Testis (tissue), 2 donors: ENCODE measurements at regions not wholly inside any gene's neighbourhood (a gene's known extent, or its start where the extent isn't known, plus 50 kb on each side); places are given as distances from the start of the nearest gene placed in this dataset.

Experiments
- DNase-seq: peaks from one replicate; pipeline ENCODE4 v3.0.0-alpha.2; 2019
- H3K27ac ChIP-seq, 2 donors: fragments of 200-600 bp; sonication (generic); one replicate each; pipeline ENCODE4 v1.5.1; 2019
- H3K27me3 ChIP-seq: fragments of 200-600 bp; sonication (generic); one replicate; pipeline ENCODE4 v1.5.1; 2019
- H3K36me3 ChIP-seq: fragments of 200-600 bp; sonication (generic); one replicate; pipeline ENCODE4 v1.5.1; 2017; ENCODE audit warnings: low read depth; ENCODE audit errors: missing control alignments
- H3K4me1 ChIP-seq: fragments of 200-600 bp; sonication (generic); one replicate; pipeline ENCODE4 v1.5.1; 2019
- H3K4me3 ChIP-seq, 2 donors: fragments of 200-600 bp; sonication (generic); one replicate each; pipeline ENCODE4 v1.5.1; 2017 to 2019
- H3K9me3 ChIP-seq: fragments of 200-600 bp; sonication (generic); one replicate; pipeline ENCODE4 v1.5.1; 2017
- POLR2A ChIP-seq: fragments of 450-650 bp; IDR thresholded peaks from one replicate; pipeline ENCODE4 v1.6.1; 2017; ENCODE audit warnings: antibody characterized with exemption, mild to moderate bottlenecking, moderate library complexity
- WGBS, 2 donors: methylation state at CpG; one replicate each; pipeline ENCODE4 v1.1.5; 2018; 5-methylcytosine and 5-hydroxymethylcytosine counted together
- intact Hi-C: fragments of 100-400 bp; cut with DNase I; formaldehyde crosslinking; loops from one replicate; pipeline ENCODE4 v1.15.1; 2023; ENCODE audit warnings: low total_unique reads
- TF ChIP-seq, protein P1 (sequence below), 3 experiments: fragments of 450-650 bp in 2 of 3; fragments of 200-600 bp in 1 of 3; sonication (generic) in 1 of 3; IDR thresholded peaks; one replicate each; pipeline ENCODE4 v1.5.1; 2016 to 2019; ENCODE audit warnings: antibody characterized with exemption in 3 of 3, mild to moderate bottlenecking in 2 of 3, moderate library complexity in 1 of 3

DNA sequence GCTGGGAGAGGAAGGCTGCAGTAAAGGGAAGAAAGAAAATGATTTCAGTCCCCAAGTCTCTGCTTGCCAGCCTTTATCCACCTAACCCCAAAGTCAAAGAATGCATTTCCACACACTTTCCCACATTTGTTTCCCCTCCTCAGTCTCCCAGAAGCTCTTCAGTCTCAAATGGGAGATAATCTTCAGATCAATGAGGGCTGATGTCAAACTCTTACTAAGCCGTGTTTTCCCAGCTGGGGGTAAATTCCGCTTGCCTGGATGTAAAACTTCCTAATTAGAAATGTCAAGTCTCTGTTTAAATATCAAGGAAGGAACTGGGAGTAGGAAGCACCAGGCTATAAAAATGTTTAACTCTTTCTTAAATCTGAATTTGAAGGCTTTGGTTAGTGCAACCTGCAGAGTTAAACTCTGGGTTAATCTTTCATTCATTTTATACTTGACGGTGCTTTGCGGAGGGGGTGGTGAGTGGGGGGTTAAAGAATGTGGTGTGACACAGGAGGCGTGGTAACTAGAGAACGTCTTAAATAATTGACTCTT lies 601.4 kb upstream of the ACTRT1 start:
- Histone ChIP-seq H3K9me3 (no peaks in the 10 kb centered on the region), H3K4me1 (no peaks in the 10 kb centered on the region), H3K27ac (no peak overlapping the region), H3K4me3 (no peak overlapping the region), H3K36me3 (no peaks in the 10 kb centered on the region), H3K27me3 (no peaks in the 10 kb centered on the region)
- WGBS, 2 donors = 43 to 47% methylated on average over 6 of the region's 6 CpGs
- TF ChIP-seq, protein P1, sequence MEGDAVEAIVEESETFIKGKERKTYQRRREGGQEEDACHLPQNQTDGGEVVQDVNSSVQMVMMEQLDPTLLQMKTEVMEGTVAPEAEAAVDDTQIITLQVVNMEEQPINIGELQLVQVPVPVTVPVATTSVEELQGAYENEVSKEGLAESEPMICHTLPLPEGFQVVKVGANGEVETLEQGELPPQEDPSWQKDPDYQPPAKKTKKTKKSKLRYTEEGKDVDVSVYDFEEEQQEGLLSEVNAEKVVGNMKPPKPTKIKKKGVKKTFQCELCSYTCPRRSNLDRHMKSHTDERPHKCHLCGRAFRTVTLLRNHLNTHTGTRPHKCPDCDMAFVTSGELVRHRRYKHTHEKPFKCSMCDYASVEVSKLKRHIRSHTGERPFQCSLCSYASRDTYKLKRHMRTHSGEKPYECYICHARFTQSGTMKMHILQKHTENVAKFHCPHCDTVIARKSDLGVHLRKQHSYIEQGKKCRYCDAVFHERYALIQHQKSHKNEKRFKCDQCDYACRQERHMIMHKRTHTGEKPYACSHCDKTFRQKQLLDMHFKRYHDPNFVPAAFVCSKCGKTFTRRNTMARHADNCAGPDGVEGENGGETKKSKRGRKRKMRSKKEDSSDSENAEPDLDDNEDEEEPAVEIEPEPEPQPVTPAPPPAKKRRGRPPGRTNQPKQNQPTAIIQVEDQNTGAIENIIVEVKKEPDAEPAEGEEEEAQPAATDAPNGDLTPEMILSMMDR (IDR thresholded peaks at IDR 0.05) = no peak
- TF ChIP-seq POLR2A = no peak
- no peak for DNase-seq
- intact Hi-C loops = no loop called here

DNA sequence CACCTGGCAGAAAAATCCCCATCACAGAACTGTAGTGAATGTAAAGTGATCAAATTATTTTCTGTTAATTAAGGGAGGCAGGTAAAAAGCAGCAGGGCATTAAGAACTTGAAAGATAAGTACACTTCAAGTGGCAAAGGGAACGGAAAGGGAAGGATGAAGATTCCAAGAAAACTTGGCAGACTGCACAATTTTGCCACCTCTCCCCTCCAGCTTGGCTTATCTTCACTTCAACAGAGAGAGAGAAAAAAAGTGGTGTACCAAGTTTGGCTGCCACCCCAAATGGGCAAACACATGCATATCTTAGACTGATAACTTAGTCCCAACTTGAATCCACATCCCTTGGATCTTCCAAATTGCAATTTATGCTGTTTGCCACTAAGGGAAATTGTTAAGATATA lies 598.1 kb upstream of the ACTRT1 start:
- no peak for DNase-seq
- Histone ChIP-seq H3K27ac (no peak overlapping the region), H3K4me1 (no peaks in the 10 kb centered on the region), H3K9me3 (no peaks in the 10 kb centered on the region), H3K36me3 (no peaks in the 10 kb centered on the region), H3K27me3 (no peaks in the 10 kb centered on the region), H3K4me3 (no peak overlapping the region)
- TF ChIP-seq, protein P1 (IDR thresholded peaks at IDR 0.05) = no peak
- 43 to 69% methylated on average over 1 of the region's 1 CpG for WGBS, 2 donors
- intact Hi-C loops = no loop called here

DNA sequence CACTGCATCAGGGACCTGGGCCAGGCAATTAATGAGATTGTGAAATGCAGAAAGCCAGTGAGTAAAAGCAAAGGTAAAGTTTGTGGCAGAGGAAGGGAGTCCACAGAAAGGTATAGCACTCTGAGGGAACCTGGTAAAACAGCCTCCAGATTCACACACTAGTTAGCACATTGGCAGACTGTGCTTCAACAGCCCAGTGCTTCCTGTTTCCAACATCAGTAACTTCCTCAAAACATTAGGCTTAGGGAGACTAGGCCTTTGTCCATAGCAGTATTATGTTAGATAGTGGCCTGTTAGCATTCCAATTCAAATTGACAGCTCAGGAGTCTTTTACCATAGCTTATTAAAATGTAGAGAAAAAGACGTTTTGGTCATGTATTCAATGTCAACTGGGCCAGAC lies 582.6 kb upstream of the ACTRT1 start:
- H3K36me3 ChIP-seq = no peaks in the 10 kb centered on the region
- H3K27ac ChIP-seq = no peak overlapping the region
- no peaks in the 10 kb centered on the region for H3K9me3 ChIP-seq
- DNase-seq = no peak
- H3K4me3 ChIP-seq = no peak overlapping the region
- intact Hi-C loops = no loop called here
- H3K27me3 ChIP-seq = no peaks in the 10 kb centered on the region
- TF ChIP-seq, protein P1 (IDR thresholded peaks at IDR 0.05) = no peak
- no peak for TF ChIP-seq POLR2A
- no peaks in the 10 kb centered on the region for H3K4me1 ChIP-seq
- 50 to 75% methylated on average over 1 of the region's 1 CpG for WGBS, 2 donors

DNA sequence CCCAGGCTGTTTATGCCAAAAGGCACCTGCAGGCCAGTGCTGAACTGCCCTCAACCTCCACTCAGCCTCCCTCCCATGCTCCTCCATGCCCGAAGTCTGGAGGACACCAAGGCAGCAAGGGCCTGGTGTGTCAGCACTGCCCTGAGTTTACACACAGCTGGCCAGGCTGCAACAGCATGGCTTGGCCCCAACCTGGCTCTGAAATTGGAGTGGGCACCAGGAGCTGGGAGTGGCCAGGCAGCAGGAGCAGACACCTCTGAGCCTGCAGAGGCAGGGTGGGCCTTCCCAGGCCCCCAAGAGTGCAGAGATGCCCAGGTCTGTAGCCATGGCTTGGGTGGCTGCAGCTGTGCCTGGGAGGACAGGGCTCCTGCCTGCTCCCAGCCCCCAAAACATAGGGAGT lies 571.2 kb upstream of the ACTRT1 start:
- Histone ChIP-seq H3K27ac (no peak overlapping the region), H3K4me3 (no peak overlapping the region), H3K4me1 (no peaks in the 10 kb centered on the region), H3K27me3 (no peaks in the 10 kb centered on the region), H3K36me3 (no peaks in the 10 kb centered on the region), H3K9me3 (no peaks in the 10 kb centered on the region)
- intact Hi-C loops = no loop called here
- TF ChIP-seq, protein P1 (IDR thresholded peaks at IDR 0.05) = no peak
- no peak for TF ChIP-seq POLR2A
- WGBS, 2 donors = 100% methylated on average over 1 of the region's 1 CpG; no CpG with 5 or more reads in 1 of the 2 donors
- no peak for DNase-seq

DNA sequence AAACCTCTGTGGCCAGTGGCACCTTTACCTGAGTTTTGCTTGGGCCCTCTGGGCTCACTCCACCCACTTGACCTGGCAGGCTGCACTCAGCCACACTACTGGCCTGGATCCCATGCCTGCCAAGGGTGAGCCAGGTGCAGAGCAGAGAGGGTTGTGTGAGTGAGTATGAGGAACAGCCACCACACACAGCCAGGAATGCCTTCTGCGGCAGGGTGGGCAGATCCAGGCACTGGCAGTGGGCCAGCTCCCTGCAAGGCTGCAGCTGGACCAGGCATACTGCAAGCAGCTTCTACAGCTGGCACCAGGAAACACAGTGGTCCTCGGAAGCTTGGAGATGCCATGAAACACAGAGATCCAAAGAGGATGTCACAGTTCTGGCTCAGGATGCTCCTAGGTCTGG lies 570.1 kb upstream of the ACTRT1 start:
- no peaks in the 10 kb centered on the region for H3K4me1 ChIP-seq
- TF ChIP-seq POLR2A = no peak
- TF ChIP-seq, protein P1 (IDR thresholded peaks at IDR 0.05) = no peak
- no peaks in the 10 kb centered on the region for H3K27me3 ChIP-seq
- WGBS, 2 donors = 69% methylated on average over 2 of the region's 2 CpGs; no CpG with 5 or more reads in 1 of the 2 donors
- H3K9me3 ChIP-seq = no peaks in the 10 kb centered on the region
- intact Hi-C loops = no loop called here
- H3K36me3 ChIP-seq = no peaks in the 10 kb centered on the region
- no peak overlapping the region for H3K27ac ChIP-seq
- DNase-seq = no peak
- no peak overlapping the region for H3K4me3 ChIP-seq
